OCI-LY1 (cell line): ENCODE measurements at regions not wholly inside any gene's neighbourhood (a gene's known extent, or its start where the extent isn't known, plus 50 kb on each side); places are given as distances from the start of the nearest gene placed in this dataset.

Experiments
- H2AFZ ChIP-seq: fragments of 200-600 bp; sonication (generic), shearing (Covaris generic); 2 replicates; pipeline ENCODE4 v1.6.0; 2014; ENCODE audit warnings: antibody characterized with exemption, mild to moderate bottlenecking, low read length
- H3F3A ChIP-seq: fragments of 200-600 bp; sonication (generic), shearing (Covaris generic); 2 replicates; pipeline ENCODE4 v1.6.0; 2014; ENCODE audit warnings: mild to moderate bottlenecking, antibody characterized with exemption, low read length, moderate library complexity; ENCODE audit not compliant: insufficient read depth
- H3K27ac ChIP-seq: fragments of 200-600 bp; sonication (generic); 2 replicates; pipeline ENCODE4 v1.5.1; 2014; ENCODE audit warnings: low read length, mixed run types, mild to moderate bottlenecking, low read depth; ENCODE audit not compliant: poor library complexity, severe bottlenecking
- H3K27me3 ChIP-seq: fragments of 200-600 bp; sonication (generic); 2 replicates; pipeline ENCODE4 v1.6.0; 2014; ENCODE audit warnings: antibody characterized with exemption, mild to moderate bottlenecking, low read length, moderate library complexity; ENCODE audit not compliant: insufficient read depth
- H3K36me3 ChIP-seq: fragments of 200-600 bp; sonication (generic); 2 replicates; pipeline ENCODE4 v1.6.1; 2014; ENCODE audit warnings: mild to moderate bottlenecking, antibody characterized with exemption, low read length, moderate library complexity, mixed read lengths; ENCODE audit not compliant: insufficient read depth
- H3K4me1 ChIP-seq: fragments of 200-600 bp; sonication (generic); 2 replicates; pipeline ENCODE4 v1.5.1; 2014; ENCODE audit warnings: mild to moderate bottlenecking, low read length, moderate library complexity; ENCODE audit not compliant: insufficient read depth, severe bottlenecking
- H3K4me2 ChIP-seq: fragments of 200-600 bp; sonication (generic), shearing (Covaris generic); 2 replicates; pipeline ENCODE4 v1.6.1; 2014; ENCODE audit warnings: low read length
- H3K4me3 ChIP-seq: fragments of 200-600 bp; sonication (generic); 2 replicates; pipeline ENCODE4 v1.5.1; 2014; ENCODE audit warnings: low read length, low read depth, mild to moderate bottlenecking, mixed read lengths; ENCODE audit not compliant: poor library complexity, severe bottlenecking
- H3K79me2 ChIP-seq: fragments of 200-600 bp; shearing (Covaris generic); 2 replicates; pipeline ENCODE4 v1.6.1; 2016; ENCODE audit warnings: mixed run types, low read length, mixed read lengths; ENCODE audit not compliant: insufficient read depth
- H3K9ac ChIP-seq: fragments of 200-600 bp; sonication (generic), shearing (Covaris generic); 2 replicates; pipeline ENCODE4 v1.6.1; 2014; ENCODE audit warnings: mild to moderate bottlenecking, low read length, mixed read lengths
- H3K9me2 ChIP-seq: fragments of 200-600 bp; sonication (generic), shearing (Covaris generic); 2 replicates; pipeline ENCODE4 v1.6.1; 2014; ENCODE audit warnings: low read depth, mild to moderate bottlenecking, low read length, mixed read lengths
- H3K9me3 ChIP-seq: fragments of 200-600 bp; shearing (Covaris generic); 2 replicates; pipeline ENCODE4 v1.6.1; 2014; ENCODE audit warnings: low read length, mixed read lengths
- H4K20me1 ChIP-seq: fragments of 200-600 bp; sonication (generic), shearing (Covaris generic); 2 replicates; pipeline ENCODE4 v1.6.0; 2016; ENCODE audit warnings: mild to moderate bottlenecking, low read length; ENCODE audit not compliant: insufficient read depth
- EZH2 ChIP-seq: fragments of 200-600 bp; sonication (generic), shearing (Covaris generic); IDR thresholded peaks from 2 replicates; pipeline ENCODE4 v1.8.0; 2017; ENCODE audit warnings: borderline replicate concordance, mixed run types, mild to moderate bottlenecking, antibody characterized with exemption, low read length, moderate library complexity, mixed read lengths
- TF ChIP-seq, protein P1 (sequence below): fragments of 200-600 bp; sonication (generic), shearing (Covaris generic); IDR thresholded peaks from 2 replicates; pipeline ENCODE4 v1.5.1; 2017; ENCODE audit warnings: mild to moderate bottlenecking, antibody characterized with exemption, low read length, moderate library complexity, mixed read lengths

DNA sequence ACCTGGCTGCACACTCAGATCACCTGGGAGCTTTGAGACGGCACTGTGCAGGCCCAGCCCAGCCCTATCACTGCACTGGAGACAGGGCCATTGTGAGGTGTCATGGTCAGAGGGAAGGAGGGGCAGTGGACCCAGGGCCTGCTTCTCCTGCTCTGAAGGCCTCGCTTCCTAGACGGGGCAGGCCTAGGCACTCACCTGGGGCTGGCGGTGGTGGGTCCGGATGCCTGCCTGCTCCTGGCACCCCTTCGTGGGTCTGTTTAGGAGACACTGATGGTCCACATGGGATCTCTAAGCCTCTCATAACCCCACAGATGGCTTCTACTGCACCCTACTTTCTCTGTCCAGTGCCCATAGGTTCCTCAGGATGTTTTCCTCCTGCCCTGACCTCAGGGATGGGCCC is 230.9 kb downstream of the MATN1 start:
- TF ChIP-seq EZH2, result no peak
- TF ChIP-seq, protein P1, sequence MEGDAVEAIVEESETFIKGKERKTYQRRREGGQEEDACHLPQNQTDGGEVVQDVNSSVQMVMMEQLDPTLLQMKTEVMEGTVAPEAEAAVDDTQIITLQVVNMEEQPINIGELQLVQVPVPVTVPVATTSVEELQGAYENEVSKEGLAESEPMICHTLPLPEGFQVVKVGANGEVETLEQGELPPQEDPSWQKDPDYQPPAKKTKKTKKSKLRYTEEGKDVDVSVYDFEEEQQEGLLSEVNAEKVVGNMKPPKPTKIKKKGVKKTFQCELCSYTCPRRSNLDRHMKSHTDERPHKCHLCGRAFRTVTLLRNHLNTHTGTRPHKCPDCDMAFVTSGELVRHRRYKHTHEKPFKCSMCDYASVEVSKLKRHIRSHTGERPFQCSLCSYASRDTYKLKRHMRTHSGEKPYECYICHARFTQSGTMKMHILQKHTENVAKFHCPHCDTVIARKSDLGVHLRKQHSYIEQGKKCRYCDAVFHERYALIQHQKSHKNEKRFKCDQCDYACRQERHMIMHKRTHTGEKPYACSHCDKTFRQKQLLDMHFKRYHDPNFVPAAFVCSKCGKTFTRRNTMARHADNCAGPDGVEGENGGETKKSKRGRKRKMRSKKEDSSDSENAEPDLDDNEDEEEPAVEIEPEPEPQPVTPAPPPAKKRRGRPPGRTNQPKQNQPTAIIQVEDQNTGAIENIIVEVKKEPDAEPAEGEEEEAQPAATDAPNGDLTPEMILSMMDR, result no peak
- Histone ChIP-seq H3K27me3 (no peaks in the 10 kb centered on the region), H3F3A (no peaks in the 10 kb centered on the region), H3K79me2 (no peaks in the 10 kb centered on the region), H3K9me3 (no peaks in the 10 kb centered on the region), H3K9me2 (no peaks in the 10 kb centered on the region), H3K36me3 (no peaks in the 10 kb centered on the region), H3K27ac (no peak overlapping the region), H3K4me2 (no peak overlapping the region), H4K20me1 (no peaks in the 10 kb centered on the region), H3K9ac (no peak overlapping the region), H3K4me3 (no peak overlapping the region), H3K4me1 (no peaks in the 10 kb centered on the region), H2AFZ (no peak overlapping the region)

DNA sequence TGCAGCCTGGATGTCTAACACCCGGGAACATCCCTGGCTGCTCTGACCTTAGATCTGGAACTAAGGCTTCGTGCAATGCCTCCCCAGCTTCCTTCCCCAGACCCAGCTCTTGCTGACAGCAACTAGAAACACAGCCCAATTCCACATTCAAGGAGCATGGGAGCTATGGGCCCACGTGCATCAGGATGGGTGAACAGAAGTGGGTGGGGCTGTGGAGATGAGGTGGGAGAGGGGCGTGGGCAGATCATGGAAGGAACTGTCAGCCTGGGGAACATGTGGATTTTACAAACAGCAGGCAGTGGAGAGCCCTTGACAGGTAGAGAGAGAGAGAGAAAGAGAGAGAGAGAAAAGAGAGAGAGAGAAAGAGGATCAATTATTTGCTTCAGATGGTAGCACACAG is 231.6 kb downstream of the MATN1 start:
- Histone ChIP-seq H3K36me3 (no peaks in the 10 kb centered on the region), H3F3A (no peaks in the 10 kb centered on the region), H3K4me3 (no peak overlapping the region), H3K27me3 (no peaks in the 10 kb centered on the region), H3K4me1 (no peaks in the 10 kb centered on the region), H4K20me1 (no peaks in the 10 kb centered on the region), H3K27ac (no peak overlapping the region), H3K9me3 (no peaks in the 10 kb centered on the region), H3K9me2 (no peaks in the 10 kb centered on the region), H3K9ac (no peak overlapping the region), H3K4me2 (no peak overlapping the region), H2AFZ (no peak overlapping the region), H3K79me2 (no peaks in the 10 kb centered on the region)
- TF ChIP-seq, protein P1, result no peak
- no peak for TF ChIP-seq EZH2

- H3K27ac ChIP-seq, result no peak overlapping the region
- H3K9me2 ChIP-seq, result no peaks in the 10 kb centered on the region
- H3K27me3 ChIP-seq, result no peaks in the 10 kb centered on the region
- no peaks in the 10 kb centered on the region for H4K20me1 ChIP-seq
- H3K4me2 ChIP-seq, result no peak overlapping the region
- H3K9ac ChIP-seq, result no peak overlapping the region
- H2AFZ ChIP-seq, result no peak overlapping the region
- no peaks in the 10 kb centered on the region for H3F3A ChIP-seq
- no peaks in the 10 kb centered on the region for H3K79me2 ChIP-seq
- TF ChIP-seq, protein P1, result no peak
- TF ChIP-seq EZH2, result no peak
- no peaks in the 10 kb centered on the region for H3K36me3 ChIP-seq
- no peaks in the 10 kb centered on the region for H3K4me1 ChIP-seq
- H3K9me3 ChIP-seq, result no peaks in the 10 kb centered on the region
- no peak overlapping the region for H3K4me3 ChIP-seq
Measured at GRCh38 chr1:30490554-30491053, 232.8 kb downstream of the MATN1 start.
